ENCODE measurements at regions not wholly inside any gene's neighbourhood (a gene's known extent, or its start where the extent isn't known, plus 50 kb on each side); places are given as distances from the start of the nearest gene placed in this dataset.

DNA sequence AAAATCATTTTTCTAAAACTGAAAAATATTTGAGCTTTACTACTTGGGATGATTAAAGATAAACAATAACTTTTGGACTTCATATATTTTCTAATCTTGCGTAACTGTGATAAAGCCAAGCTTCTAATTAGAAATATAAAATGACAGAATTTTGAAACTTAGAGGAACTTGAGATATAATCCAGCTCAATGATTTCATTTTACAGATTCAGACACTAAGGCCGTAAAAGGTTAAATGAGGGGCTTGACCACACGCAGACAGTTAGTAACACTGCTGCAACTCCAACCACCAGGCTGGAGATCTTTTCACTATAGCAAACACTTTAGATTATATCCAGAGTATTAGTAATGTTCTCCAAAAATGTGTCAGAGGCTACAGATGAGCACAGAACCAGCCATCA is 445.5 kb downstream of the ZEB2 start:
- DNase-seq, result no peak

DNA sequence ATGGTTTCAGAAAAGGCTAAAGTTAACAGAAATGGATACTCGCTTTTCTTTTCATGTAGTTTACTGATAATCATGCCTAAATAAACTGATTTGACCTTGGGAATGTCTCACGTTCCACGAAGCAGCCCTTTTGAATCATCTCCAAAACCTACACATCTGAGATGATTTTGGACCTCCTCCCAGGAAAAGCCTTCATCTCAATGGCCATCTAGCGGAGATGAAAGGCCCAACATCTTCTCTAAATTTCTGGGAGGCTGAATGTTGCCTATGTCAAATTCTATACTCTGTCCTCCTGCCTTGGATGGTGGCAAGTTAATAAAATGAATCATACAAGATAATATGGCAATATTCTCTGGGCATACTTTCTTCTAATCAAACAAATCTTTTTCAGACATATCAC is 448.5 kb downstream of the ZEB2 start:
- DNase-seq, result no peak

DNA sequence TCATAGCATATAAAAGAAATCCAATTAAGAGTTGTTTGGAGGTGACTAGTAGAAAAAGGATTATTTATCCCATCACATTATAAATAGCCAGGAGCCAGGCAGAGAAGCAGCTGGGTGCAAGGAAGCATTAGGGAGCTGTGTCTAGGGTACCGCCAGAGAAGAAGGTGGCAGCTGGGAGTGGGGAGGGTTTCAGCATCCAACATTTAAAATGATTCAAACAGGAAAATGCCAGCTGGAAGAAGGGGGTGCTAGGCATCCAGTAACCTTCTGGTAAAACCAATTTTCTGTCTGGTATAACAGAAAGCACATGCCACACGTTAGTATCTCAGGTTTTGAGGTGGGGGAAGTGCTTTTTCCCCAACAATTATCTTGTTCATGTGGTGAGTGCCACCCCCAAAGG is 452.4 kb downstream of the ZEB2 start:
- no peak for DNase-seq

DNA sequence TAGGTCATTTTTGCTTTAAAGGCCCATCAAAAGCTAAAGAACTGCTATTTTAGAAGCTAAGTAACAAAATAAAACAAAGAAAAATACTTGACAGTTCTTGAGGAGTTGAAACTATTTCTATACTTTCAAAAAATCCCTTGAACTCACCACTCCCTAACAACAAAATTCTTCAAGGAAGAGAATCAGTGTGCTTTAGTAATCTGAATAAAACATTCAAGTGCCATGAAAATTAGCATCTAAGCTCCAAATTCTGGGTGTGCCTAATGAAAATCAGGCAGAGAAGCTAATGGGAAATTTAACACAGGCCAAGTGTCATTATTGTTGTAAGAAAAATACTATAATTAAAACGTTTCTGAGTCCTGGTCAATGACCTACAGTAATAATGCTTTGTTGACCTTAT is 456.3 kb downstream of the ZEB2 start:
- no peak for DNase-seq

DNA sequence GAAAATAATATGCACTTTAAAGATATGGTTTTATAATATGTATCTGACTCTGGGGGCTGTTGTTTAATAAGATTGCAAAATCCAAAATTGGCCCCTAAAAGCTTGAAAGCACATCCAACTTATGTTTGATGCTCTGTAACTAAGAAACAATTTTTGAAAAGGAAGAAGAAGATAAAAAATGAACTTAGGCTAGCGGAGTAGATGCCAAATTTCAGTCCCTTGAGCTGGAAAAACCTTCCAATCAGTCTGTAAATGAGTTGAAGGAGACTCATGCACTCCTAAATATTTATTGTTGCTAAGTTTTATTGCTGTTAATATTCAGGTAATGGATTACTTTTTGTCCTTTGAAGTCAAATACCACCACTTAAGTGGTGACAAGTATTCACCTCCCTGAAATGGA is 465.0 kb downstream of the ZEB2 start:
- DNase-seq, result no peak

DNA sequence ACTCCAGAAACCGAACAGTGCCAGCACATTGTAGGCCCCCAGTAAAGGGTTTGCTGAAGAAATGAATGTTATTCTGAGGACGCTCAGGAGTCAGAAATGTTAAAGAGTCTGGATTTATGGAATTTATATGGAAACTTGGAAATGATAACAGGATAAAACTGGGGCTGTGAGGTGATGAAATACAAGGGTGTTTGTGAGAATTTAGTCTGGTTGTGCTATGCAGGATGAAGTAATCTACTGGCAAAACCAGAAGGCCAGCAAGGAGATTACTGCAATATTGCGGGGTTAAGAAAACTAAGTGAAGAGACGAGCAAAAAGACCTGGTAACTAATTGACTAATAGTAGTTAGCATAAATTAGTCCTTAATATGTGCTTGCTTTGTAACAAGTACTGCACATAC is 467.8 kb downstream of the ZEB2 start:
- DNase-seq, result no peak

DNA sequence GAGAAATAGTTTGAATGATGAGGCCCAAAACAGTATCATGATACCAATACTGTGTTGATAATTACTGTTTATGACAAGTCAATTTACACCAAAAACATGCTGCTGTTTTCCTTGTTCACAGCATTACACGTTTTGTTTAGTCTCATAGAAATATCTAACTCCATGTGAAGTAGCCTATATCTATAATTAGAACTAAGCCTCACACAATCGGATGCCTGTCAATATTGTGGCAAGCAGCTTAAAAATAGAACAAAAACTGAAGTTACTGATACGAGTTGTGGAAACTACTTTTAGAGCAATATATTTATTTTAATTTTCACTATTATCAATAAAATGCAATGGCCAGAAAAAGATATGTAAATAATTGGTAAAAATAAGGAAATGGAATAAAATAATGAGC is 470.8 kb downstream of the ZEB2 start:
- DNase-seq, result no peak

DNA sequence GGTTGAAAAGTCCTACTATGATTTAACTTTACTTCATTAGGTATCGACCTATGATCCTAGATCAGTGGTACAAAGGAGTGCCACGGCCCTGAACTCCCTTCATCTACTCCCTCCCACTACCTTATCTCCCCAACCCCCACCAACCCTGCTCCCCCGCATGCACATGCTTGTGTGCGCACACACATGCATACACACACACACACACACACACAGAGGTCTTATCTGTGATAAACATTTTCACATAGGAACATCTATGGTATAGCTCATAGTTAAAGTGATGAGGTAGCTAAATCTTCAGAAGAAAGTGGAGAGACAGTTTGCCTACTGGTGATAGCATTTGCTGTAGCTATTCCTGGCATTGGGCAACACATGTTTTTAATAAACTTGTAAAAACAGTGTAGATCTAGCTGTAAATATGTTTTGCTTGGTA is 471.3 kb downstream of the ZEB2 start:
- DNase-seq, result no peak

DNA sequence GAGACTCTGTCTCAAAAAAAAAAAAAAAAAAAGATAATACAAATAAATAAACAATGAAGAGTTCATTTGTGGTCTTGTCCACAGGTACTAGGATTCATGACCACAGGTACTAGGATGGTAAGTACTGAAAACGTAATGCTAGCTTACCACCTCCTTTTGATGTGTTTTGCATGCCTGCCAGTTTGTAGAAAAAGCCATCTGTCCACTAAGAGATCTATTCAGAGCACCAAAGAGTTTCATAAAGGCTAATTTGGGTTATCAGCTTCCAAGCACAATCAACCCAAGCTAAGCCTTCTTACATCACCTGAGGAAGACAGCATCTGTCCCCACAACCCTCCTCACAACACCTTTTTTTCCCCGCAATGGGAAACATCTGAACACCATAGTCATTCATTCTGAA is 477.2 kb downstream of the ZEB2 start:
- DNase-seq, result no peak

DNA sequence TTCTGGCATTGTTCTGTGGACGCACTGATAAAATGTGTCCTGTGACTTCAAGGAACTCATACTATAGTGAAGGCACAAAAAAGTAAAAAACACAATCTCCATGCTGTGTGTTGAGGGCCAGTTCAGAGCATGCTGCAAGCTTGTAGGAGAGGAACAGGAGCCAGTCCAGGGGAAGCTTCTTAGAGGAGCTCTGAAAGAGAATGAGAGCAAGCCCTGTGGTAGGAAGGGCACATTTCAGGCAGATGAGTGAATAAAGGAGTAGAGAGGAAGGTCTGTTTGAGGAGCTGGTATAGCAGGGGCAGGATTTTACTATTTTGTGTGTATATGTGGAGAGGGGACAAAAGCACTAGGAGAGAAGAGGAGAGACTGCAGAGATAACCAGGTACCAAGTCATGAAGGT is 478.3 kb downstream of the ZEB2 start:
- DNase-seq, result no peak

DNA sequence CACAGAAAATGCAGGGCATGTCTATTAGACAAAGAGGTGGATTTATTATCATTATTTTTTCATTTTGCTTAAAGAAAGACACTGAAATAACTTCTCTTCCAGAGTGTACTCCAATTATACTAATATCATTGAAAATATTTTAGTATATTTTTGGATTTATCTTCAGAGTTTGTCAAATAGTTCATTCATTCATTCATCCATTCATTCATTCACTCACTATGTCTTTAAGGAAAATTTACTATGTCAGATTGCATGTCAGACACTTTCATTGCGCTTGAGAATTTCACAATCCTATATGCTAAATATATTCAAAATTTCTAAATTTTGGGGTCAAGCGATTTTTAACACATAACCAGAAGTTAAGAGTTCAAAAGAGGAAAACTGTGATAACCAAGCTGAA is 479.1 kb downstream of the ZEB2 start:
- DNase-seq, result no peak

DNA sequence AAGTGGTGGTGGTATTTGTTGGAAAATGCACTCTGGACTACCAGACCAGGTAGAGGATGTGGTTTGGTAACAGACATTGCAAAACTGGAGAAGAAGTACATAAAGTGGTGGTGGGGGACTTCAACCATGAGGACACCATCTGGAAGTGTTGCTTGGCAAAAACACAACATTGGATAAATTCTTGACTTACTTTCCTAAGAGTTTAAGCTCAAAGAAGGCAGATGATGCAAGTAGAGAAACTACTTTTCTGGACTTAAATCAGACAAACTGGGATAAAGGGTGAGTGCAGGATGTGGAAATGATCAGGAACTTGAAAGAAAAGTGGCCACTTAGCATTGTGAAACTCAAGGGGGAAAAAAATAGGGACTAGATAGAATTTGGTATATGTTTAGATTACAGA is 487.4 kb downstream of the ZEB2 start:
- DNase-seq, result no peak

DNA sequence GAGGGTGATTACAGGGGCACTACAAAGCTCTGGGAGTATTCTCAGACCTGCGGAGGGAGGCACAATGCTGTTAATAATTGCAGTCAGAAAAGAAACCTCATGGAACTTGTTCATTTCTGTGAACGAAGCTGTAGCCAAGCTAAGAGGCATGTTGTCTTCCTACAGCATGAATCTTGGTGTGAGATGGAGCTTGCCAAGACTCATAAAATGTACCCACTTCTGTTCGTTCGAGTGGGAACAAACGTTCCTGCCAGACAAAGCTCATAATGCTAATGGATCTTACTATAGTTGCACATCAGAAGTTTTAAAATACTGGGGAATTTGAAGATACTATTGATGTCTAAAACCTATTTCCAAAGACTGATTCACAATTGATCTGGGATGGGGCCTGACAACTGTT is 489.1 kb downstream of the ZEB2 start:
- DNase-seq, result no peak

DNA sequence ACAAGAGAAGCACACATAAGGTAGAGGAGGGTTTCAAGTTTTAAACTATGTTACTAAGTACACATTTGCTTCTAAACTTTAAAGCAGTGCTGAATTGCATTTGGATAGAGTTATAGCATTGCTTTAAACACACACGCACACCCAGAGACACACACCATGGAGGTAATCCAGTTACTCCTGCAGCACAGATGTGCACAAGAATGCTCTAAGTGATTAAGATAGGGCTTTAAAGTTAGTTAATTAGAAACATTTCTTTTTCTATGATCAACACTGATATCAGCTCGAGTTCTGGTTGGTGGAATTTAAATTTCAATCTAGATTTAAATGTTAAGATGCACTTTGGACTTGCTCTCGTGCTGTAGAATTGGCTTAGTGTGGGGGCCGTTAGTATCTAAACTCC is 492.3 kb downstream of the ZEB2 start:
- no peak for DNase-seq

DNA sequence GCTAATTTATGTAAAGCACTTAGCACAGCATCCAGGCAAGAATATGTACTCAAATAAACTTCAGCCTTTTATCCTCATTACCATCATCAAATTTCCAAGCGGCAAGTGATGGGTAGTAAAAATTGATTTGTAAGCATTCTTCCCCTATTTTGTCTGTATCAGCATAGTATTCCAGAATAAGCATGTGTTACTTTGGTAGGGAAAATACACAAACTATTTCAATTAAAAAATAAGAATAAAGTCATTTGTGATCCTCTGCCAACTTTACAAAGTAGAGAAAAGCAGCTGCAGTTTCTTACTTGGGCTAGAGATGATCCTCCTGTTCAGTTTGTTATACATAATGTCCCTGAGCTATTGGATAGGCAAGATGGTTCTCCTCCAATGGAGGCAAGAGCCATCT is 493.2 kb downstream of the ZEB2 start:
- DNase-seq, result no peak

DNA sequence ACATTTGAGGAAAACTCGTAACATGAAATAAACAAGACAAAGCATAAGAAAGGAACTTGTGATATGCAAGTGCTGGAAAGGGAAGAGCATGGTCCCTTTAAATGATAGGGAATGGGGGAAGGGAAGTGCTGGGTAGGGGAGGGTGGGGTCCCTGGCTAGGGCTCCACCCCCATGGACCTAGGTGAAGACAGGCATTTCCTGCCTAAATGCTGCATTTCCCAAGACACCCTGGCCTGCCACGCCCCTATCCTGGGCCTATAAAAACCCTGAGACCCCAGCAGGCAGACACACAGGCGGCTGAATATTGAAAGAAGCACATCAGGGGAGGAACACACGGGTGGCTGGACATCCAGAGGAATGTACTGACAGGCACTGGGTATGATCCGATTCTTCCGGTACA is 499.9 kb downstream of the ZEB2 start:
- no peak for DNase-seq

DNA sequence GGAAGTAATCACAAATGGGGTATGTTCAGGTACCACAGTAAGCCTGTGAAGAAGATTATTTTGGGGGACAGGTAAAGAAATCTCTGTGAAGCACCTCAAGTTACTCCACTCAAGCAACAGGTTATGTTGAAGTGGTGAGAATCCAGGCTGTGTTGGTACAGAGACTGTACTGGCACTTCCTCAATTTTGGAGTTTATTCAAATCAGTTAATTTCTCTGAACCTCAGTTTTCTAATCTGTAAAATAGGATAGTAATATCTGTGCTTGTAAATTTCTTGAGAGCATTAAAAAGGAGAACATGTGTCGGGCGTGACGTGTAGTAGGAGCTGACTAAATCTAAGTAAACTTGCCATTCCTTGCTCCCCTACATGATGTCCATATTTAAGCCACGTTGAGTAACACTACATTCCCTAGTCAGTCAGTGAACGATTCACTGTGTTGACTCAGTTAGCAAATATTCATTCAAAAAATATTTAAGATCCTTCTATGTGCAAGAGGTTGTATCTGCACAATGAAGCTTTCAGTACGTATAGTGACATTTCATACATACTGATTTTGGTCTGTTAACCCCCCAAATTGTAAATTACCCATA is 504.2 kb downstream of the ZEB2 start:
- no peak for DNase-seq

DNA sequence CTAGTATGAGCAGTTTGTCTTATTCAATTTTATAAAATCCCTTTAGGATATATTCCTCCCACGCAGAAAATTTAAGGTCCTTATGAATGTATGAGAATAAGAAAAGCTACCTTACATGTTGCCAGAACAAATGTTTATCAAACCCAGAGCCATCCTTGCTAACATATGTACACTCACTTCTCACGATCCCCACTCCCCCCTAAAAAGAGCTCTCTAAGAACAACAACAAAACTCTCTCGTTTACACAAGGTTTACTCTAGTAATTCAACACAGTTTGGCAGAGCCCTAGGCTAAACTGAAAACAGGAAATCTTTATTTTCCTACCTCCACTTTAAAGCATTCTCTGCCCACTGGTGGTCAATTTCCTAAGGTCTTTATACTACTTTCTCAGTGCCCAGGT is 504.9 kb downstream of the ZEB2 start:
- no peak for DNase-seq

DNA sequence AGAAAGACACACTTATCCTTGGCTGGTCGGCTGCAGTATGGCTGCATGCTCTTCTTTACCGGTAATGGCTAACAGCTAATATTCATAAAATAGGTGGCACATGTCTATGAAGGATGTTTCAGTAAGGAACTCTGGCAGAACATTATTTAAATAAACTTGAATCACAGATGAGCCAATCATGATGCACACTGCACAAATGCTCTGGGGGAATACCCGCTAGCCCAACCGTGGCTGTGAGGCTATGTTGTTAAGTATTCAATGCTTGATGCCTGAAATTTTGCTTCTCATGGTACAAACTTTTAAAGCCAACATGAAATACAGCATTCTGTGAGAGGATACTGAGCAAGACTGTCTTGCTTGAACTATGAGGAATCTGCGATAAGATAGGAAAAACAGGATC is 505.8 kb downstream of the ZEB2 start:
- DNase-seq, result no peak

DNA sequence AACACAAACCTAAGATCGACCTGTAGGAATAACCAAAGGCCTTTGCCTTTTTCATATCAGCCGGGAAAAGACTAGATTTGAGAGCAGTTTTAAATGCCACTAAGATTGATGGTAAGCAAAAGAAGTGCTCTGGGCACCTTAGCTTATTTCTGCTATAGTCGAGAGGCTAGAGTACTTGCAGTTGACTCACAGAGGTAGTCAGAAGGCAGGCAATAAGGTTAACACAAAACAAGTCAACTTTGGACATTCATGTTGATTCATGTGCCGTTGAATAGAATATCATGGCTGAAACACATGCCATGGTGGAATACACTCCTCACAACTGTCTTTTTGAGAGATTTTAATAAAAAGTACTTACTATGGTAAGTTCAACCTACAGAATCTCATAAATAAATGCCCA is 507.6 kb downstream of the ZEB2 start:
- DNase-seq, result no peak

DNA sequence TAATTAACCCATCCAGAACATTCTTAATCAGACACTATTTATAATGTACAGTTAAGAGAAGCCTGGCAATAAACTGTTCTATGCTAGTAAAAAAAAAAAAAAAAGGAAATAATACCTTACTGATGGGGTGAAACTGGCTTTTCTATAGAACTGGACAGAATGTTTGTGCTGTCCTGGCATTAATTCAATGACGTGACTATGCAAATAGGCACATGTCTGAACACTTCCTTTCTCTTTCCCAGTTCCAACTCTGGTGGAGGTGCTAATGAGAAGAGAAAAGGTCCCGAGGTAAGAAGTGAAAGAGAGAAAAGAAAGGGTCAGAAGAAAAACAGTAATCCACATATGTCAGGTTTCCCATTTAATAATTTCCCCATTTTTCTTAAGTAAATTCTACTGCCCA is 508.4 kb downstream of the ZEB2 start:
- DNase-seq, result no peak

DNA sequence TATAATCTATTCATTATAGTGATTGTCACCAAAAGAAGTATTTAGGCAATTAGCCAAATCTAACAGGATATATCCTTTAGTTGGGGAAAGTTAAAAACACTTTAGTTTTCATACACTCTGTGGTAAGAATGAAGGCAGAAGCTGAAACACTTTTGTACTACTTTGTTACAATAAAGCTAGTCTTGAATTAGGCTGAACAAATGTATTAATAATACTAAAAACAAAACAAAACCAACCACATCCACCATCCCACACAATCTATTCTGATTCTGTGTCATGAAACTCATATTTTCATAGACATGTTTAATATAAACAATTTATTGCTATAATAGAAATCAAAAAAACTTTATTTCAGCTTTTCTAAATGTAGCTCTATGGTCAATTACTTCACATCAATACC is 508.8 kb downstream of the ZEB2 start:
- DNase-seq, result no peak

DNA sequence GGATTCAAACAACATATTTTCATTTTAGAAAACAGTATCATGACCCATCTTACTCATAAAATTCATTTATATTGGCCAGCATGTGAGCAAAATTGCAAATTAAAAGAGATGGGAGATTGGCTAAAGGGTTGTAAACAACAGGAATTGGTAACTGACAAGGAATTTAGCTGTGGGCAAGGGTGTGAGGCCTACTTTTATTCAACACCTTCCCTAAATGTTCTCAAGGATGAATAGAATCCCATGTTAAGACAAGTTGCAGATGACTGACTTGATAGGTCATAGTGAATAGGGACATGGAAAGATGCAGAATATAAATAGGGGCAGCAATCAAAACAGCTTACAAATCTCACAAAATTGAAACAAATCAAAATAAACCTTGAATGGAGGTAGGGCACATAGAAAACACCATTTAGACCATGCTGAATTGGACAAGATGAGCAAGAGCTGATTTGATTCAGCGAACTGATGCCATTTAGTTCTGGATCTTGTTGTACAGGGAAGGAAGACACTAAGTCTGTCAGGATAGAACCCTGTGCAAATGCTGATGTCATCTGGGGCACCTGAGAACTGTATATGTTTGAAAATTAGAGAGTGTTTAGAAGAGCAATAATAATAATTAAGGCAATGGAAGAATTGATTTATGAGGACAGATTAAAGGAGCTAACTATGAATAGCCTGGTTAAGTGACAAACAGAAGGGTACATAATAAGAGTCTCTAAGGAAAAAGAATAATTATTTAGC is 509.7 kb downstream of the ZEB2 start:
- no peak for DNase-seq

DNA sequence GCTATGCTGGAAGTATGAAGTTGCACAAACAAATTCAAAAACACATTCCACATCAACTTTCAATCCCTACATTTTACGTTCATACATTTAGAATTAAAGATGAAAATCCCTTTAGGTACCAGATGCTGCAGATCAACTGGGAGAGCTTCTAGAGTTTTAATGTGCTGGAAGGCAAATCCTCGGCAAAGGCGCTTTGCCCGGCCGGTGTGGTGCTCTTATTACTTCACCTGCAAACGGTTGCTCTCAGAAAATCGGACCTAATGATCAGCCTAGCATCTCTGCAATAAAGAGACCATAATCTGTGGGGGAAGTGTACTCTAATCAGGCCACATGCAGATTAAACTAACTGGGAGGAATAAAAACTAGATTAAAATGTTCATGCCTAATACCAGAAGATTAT is 513.8 kb downstream of the ZEB2 start:
- DNase-seq, result no peak

DNA sequence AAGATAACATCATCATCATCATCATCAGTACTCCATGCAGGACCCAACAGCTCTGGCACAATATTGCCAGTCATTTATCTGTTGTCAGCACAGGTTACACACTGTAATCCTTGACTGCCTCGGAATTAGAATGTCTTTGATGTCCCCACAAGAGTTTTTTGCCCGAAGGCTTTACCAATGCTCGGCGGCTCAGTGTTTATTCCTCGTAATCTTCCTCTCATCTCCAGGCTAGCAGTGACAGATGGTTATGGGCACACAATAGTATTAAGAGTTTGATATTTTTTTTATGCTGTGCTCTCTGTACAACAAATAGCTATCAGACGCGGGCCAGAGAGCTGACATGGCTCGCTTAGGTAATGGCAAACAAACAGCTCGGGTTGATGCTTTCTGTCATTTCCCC is 515.2 kb downstream of the ZEB2 start:
- DNase-seq, result no peak

Data from inflammatory macrophage (primary cell).